ENCODE measurements at regions not wholly inside any gene's neighbourhood (a gene's known extent, or its start where the extent isn't known, plus 50 kb on each side); places are given as distances from the start of the nearest gene placed in this dataset.

DNA sequence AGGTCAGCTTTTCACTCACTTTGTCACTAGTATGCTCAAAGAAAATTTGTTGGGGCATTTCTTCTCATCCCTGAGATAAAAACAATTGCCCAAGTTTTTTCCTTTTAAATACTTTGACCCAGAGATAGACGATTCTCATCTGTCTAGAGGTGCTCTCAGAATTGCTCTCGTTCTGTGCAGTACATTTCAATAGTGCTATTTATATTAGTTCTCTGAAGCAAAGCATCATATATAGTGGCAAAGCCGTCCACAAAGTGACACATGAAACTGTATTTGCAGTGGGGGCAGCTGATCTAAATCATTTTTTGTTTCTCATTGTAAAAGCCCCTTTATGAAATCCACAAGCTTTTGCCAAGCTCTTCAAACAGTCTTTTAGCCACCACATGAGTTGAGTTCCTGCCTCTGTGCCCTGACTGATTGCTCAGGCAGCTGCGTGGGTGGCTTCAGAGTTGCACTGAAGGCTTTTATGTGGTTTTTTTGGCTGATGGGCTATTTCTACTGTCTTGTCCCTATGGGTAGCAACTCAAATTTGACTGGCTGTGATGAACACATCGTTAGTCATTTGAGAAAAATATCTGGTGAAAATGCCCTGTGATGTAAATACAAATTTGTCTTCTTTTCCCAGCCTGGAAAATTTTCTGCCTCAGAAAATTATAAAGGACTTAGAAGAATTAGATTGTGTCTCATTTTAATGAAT is 119.1 kb upstream of the OTUD4 start:
- Histone ChIP-seq H3K27me3 (ENCODE audit: insufficient read depth in 3 of 3, low read length in 2 of 3) (no peaks in the 10 kb centered on the region), H3K4me1 (peaks cover 5% of the 10 kb centered on the region), H3K4me3 (no peak overlapping the region), H3K27ac (no peak overlapping the region), H3K36me3 (ENCODE audit: insufficient read depth in 1 of 2, low read depth in 1 of 2) (no peaks in the 10 kb centered on the region), H3K9me3 (no peaks in the 10 kb centered on the region)
- peak in 1 of 4 donors; percentile 31 for ATAC-seq
- no peak for DNase-seq
- WGBS, 3 donors, result 32 to 42% (median 36%) methylated on average over 5 of the region's 5 CpGs
- TF ChIP-seq, protein P1, sequence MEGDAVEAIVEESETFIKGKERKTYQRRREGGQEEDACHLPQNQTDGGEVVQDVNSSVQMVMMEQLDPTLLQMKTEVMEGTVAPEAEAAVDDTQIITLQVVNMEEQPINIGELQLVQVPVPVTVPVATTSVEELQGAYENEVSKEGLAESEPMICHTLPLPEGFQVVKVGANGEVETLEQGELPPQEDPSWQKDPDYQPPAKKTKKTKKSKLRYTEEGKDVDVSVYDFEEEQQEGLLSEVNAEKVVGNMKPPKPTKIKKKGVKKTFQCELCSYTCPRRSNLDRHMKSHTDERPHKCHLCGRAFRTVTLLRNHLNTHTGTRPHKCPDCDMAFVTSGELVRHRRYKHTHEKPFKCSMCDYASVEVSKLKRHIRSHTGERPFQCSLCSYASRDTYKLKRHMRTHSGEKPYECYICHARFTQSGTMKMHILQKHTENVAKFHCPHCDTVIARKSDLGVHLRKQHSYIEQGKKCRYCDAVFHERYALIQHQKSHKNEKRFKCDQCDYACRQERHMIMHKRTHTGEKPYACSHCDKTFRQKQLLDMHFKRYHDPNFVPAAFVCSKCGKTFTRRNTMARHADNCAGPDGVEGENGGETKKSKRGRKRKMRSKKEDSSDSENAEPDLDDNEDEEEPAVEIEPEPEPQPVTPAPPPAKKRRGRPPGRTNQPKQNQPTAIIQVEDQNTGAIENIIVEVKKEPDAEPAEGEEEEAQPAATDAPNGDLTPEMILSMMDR (IDR thresholded peaks at IDR 0.05), result no peak
- intact Hi-C loops (cut with DNase I), result no loop called here

DNA sequence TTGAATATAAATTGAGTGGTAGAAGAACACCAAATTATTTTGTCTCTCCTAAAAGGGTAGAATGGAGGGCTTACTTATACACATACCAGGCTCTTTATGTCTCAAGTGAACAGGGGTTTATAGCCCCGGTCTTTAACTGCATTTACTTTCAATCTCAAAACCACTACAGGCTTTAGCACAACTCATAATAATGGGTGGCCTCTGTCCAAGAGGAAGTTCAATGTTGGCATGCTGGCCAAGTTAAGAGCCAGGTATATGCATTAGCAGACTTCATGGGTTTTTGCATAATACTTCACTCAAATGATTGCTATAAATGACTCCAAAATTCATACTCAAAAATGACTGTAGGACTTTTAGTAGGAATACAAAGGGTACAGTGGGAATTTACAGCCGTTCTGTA is 118.5 kb upstream of the OTUD4 start:
- intact Hi-C loops (cut with DNase I), result no loop called here

DNA sequence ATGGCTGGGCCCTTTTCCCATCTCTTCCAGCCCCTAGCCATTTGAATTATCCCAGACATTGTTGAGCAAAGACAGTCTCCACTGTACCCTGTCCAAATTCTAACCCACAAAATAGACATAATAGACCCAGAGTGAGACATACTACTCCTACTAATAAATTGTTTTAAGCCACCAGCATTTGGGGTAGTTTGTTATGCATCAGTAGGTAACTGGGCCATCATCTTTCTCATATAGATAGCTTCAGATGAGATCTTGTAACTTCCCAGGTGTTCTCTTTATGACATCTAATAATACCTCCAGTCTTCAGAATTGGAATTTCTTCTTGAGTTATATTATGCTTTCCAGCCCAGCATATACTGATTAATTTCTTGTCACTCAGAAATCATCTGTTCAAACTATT is 117.2 kb upstream of the OTUD4 start:
- TF ChIP-seq, protein P1 (IDR thresholded peaks at IDR 0.05), result no peak

More for the DNA sequence above, 118.5 kb upstream of the OTUD4 start:
- WGBS, 3 donors, result 35 to 42% (median 38%) methylated on average over 2 of the region's 2 CpGs
- Histone ChIP-seq H3K4me3 (no peak overlapping the region), H3K27ac (no peak overlapping the region), H3K9me3 (no peaks in the 10 kb centered on the region), H3K27me3 (ENCODE audit: insufficient read depth in 3 of 3, low read length in 2 of 3) (no peaks in the 10 kb centered on the region), H3K36me3 (ENCODE audit: insufficient read depth in 1 of 2, low read depth in 1 of 2) (no peaks in the 10 kb centered on the region), H3K4me1 (peaks cover 5% of the 10 kb centered on the region)
- DNase-seq (no peak), ATAC-seq (no peak)
- TF ChIP-seq, protein P1 (IDR thresholded peaks at IDR 0.05), result no peak

DNA sequence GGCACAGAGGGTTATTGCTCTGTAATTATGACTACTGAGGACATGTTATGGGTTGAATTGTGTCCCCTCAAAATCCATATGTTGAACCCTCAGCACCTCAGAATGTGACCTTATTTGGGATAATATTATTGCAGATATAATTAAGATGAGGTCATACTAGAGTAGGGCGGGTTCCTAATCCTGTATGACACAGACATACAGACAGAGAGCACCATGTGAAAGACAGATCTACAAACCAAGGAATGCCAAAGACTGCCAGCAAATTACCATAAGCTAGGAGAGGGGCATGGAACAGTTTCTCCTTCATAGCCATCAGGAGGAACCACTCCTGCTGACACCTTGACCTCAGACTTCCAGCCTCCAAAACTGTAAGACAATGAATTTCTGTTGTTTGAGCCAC is 115.2 kb upstream of the OTUD4 start:
- 94 to 97% (median 95%) methylated on average over 1 of the region's 1 CpG for WGBS, 3 donors
- Histone ChIP-seq H3K27ac (no peak overlapping the region), H3K27me3 (ENCODE audit: insufficient read depth in 3 of 3, low read length in 2 of 3) (no peaks in the 10 kb centered on the region), H3K9me3 (no peaks in the 10 kb centered on the region), H3K4me1 (peaks cover 5% of the 10 kb centered on the region), H3K4me3 (no peak overlapping the region), H3K36me3 (ENCODE audit: insufficient read depth in 1 of 2, low read depth in 1 of 2) (no peaks in the 10 kb centered on the region)
- intact Hi-C loops (cut with DNase I), result no loop called here
- DNase-seq (no peak), ATAC-seq (no peak)
- TF ChIP-seq, protein P1 (IDR thresholded peaks at IDR 0.05), result no peak

More for the DNA sequence above, 117.2 kb upstream of the OTUD4 start:
- Histone ChIP-seq H3K9me3 (no peaks in the 10 kb centered on the region), H3K27ac (no peak overlapping the region), H3K4me1 (peaks cover 5% of the 10 kb centered on the region), H3K4me3 (no peak overlapping the region), H3K36me3 (ENCODE audit: insufficient read depth in 1 of 2, low read depth in 1 of 2) (no peaks in the 10 kb centered on the region), H3K27me3 (ENCODE audit: insufficient read depth in 3 of 3, low read length in 2 of 3) (no peaks in the 10 kb centered on the region)
- intact Hi-C loops (cut with DNase I), result no loop called here
- DNase-seq (no peak), ATAC-seq (no peak)

DNA sequence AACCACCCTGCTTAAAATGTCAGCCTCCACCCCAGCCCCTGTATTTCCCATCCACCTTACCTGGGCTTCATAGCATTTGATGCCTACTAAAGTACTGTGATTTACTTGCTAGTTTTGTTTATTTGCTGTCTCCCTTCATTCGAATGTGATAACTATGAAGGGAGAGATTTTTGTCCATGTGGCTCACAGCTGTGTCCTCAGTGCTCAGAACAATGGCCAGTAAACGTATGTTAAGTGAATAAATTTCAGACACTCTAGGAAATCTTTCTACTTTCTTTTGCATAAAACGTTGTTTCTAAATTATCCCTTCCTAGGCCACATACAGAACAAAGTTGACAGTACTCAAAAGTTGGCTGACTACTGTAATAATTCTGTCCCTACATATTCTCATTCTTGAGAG is 114.7 kb upstream of the OTUD4 start:
- H3K27me3 ChIP-seq (ENCODE audit: insufficient read depth in 3 of 3, low read length in 2 of 3), result no peaks in the 10 kb centered on the region

More for the DNA sequence above, 114.7 kb upstream of the OTUD4 start:
- TF ChIP-seq, protein P1 (IDR thresholded peaks at IDR 0.05), result no peak
- DNase-seq (no peak), ATAC-seq (no peak)
- Histone ChIP-seq H3K36me3 (ENCODE audit: insufficient read depth in 1 of 2, low read depth in 1 of 2) (no peaks in the 10 kb centered on the region), H3K9me3 (no peaks in the 10 kb centered on the region), H3K4me3 (no peak overlapping the region), H3K27ac (no peak overlapping the region), H3K4me1 (peaks cover 5% of the 10 kb centered on the region)
- WGBS, 3 donors, result 78 to 91% (median 80%) methylated on average over 3 of the region's 3 CpGs
- intact Hi-C loops (cut with DNase I), result no loop called here

Measured in psoas muscle (tissue), 7 donors.